Vagina (tissue), 2 donors: ENCODE measurements at regions not wholly inside any gene's neighbourhood (a gene's known extent, or its start where the extent isn't known, plus 50 kb on each side); places are given as distances from the start of the nearest gene placed in this dataset.

ENCODE experiments used
- POLR2A ChIP-seq, 2 donors: fragments of 450-650 bp; IDR thresholded peaks; one replicate each; pipeline ENCODE4 v1.6.1; 2017; ENCODE audit warnings: antibody characterized with exemption in 2 of 2, mild to moderate bottlenecking in 2 of 2, moderate library complexity in 2 of 2
- TF ChIP-seq, protein P1 (sequence below), 3 experiments: fragments of 450-650 bp in 2 of 3; fragments of 200-600 bp in 1 of 3; sonication (generic) in 1 of 3; IDR thresholded peaks; one replicate each; pipeline ENCODE4 v1.5.1; 2017 to 2019; ENCODE audit warnings: antibody characterized with exemption in 3 of 3, mild to moderate bottlenecking in 2 of 3, moderate library complexity in 2 of 3

GRCh38 chr11:15655552-15655951, 540.8 kb downstream of the INSC start:
- TF ChIP-seq, protein P1, sequence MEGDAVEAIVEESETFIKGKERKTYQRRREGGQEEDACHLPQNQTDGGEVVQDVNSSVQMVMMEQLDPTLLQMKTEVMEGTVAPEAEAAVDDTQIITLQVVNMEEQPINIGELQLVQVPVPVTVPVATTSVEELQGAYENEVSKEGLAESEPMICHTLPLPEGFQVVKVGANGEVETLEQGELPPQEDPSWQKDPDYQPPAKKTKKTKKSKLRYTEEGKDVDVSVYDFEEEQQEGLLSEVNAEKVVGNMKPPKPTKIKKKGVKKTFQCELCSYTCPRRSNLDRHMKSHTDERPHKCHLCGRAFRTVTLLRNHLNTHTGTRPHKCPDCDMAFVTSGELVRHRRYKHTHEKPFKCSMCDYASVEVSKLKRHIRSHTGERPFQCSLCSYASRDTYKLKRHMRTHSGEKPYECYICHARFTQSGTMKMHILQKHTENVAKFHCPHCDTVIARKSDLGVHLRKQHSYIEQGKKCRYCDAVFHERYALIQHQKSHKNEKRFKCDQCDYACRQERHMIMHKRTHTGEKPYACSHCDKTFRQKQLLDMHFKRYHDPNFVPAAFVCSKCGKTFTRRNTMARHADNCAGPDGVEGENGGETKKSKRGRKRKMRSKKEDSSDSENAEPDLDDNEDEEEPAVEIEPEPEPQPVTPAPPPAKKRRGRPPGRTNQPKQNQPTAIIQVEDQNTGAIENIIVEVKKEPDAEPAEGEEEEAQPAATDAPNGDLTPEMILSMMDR (IDR thresholded peaks at IDR 0.05), result no peak
- no peak for TF ChIP-seq POLR2A (IDR thresholded peaks at IDR 0.05)
